Amniotic stem cell (primary cell): ENCODE measurements at regions not wholly inside any gene's neighbourhood (a gene's known extent, or its start where the extent isn't known, plus 50 kb on each side); places are given as distances from the start of the nearest gene placed in this dataset.
A peak's percentile ranks its signal among the peaks of the same experiment; 100 is the strongest.
"Not testable (repeated sequence)": the region's sequence is repeated elsewhere in the genome, so short reads cannot be mapped to it uniquely, and the experiment has no call there.

Experiments
- DNase-seq: peaks from one replicate; lab custom pipeline; 2025; lab: John Stamatoyannopoulos, UW

DNA sequence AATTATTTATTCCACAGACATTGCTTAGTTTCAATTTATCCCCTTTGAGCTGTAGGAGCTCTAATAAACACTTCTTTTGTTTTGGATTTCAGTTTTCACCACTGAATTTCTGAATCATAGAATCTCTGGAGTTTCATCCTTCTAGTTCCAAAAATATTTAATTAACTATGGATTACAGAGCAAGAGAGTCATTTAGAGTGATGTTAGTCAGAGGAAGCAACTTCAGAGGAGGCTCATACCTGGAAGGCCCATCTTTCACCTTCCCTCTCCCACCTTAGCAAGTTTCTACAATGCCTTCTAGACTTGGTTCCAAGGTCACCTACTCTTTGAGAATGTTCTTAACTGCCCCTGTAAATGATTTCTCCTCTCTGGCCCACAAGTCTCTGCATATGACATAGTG lies 353.2 kb downstream of the SPRY2 start:
- no peak for DNase-seq

DNA sequence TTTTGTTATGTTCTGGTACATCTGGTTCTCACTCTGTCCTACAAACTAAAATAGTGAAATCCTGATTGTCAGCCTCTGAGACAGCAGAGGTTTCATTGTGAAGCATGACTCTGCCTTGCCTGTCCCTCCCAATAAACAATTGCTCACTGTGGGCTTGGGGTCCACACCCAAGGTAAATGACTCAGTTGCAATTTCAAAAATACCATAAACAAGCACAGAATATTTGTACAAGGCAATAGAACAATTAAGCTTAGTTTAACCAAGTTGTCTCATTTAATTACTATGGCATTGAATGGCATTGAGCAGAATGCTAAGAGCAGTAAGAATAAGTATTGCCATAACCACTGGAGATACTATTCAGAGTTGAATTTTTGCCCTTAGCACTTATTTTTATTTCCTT lies 353.6 kb downstream of the SPRY2 start:
- no peak for DNase-seq

DNA sequence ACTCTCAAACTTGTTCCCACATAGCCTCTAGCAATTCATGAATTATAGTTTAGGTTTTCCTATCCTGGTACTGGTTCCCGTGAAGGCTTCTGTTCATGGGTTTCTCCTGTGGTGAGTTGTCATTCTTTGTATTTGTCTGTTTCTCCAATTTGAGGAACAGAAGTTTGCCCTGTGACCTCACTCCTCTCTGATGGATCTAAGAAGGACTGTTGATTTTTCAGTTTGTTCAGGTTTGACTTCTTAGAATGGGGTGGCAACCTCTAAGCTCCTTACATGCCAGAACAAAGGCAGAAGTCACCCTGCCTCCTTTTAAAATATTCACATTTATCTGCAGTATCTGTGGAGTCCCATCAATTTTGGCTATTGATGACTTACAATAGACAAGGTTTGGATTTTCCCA lies 354.0 kb downstream of the SPRY2 start:
- no peak for DNase-seq

DNA sequence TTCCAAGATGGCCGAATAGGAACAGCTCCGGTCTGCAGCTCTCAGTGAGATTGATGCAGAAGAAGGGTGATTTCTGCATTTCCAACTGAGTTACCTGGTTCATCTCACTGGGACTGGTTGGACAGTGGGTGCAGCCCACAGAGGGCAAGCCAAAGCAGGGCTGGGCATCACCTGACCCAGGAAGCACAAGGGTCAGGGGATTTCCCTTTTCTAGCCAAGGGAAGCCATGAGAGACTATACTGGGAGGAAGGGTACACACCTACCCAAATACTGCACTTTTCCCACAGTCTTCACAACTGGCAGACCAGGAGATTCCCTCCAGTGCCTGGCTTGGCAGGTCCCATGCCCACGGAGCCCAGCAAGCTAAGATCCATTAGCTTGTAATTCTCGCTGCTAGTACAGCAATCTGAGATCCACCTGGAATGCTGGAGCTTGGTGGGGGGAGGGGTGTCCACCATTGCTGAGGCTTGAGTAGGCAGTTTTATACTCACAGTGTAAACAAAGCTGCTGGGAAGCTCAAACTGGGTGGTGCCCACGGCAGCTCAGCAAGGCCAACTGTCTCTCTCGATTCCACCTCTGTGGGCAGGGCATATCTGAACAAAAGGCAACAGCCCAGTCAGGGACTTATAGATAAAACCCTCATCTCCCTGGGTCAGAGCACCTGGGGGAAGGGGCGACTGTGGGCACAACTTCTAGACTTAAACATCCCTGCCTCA lies 365.8 kb downstream of the SPRY2 start:
- not testable (repeated sequence) for DNase-seq

DNA sequence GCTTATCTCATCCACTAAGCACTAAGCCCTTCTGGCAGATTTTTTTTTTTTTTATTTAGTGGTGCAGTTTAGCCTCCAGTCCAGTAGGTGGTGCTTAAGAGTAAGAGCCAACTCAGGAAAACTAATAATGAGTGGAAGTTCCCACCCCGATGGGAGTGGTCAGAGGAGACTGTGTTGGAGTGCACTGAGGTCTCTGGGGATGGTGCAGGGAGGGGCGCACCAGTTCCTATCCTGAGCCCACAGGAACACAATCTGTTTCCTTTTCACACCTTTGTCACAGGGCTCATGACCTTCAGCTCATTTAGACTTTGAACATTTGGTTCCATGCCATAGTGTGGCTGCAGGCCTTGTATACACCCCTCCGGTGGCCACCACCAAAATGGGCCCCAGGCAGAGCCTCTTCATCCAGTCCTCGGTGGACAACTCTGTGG lies 367.4 kb downstream of the SPRY2 start:
- DNase-seq = no peak

DNA sequence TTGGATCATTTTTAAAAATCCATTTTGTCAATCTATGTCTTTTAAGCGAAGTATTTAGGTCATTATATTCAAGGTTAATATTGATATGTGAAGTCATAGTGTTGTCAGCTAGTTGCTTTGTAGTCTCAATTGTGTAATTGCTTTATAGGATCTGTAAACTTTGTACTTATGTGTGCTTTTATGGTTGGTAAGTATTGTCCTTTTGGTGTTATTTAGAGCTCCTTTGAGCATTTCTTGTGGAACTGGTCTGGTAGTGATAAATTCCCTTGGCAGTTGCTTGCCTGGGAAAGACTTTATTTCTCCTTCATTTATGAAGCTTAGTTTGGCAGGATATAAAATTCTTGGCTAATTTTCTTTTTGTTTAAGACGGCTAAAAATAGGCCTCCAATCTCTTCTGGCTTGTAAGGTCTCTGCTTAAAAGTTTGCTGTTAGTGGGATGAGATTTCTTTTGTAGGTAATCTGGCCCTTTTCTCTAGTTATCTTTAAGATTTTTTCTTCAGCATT lies 368.8 kb downstream of the SPRY2 start:
- DNase-seq = no peak

DNA sequence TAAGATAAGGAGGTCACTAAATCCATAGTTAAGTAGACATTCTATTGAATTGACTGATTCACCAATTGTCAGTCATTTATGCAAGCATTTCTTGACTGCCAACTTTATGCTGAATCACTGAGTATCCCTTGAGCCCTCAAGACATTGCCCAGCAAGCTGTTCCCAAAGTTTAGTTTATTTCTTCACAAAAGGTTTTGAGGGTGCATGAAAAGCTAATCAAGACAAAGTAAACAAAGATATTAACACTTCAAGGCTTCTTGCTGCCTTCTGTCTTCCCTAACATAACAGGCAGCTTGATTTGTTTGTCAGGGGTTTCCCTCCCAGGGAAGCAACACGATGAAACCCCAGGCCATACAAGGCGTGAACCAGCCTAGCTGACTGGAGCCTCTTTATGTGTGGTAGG lies 374.4 kb downstream of the SPRY2 start:
- DNase-seq = no peak

DNA sequence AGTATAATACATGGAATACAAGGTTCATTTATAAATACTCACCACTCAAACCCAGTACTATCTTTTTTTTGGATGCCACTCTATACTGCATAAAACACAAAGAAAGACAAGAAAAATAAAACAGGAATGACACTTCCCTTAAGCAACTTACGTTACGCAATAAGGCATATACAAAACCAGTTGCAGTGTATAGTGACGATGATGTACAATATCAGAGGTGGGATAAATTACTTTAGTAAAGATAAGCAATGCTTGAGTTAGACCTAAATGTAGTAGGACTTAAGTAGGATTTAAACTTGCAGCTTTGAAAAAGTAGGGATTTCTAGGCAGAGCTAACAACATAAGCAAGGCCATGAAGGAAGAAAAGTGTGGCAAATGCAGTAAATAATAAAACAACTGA lies 374.9 kb downstream of the SPRY2 start:
- DNase-seq = no peak

DNA sequence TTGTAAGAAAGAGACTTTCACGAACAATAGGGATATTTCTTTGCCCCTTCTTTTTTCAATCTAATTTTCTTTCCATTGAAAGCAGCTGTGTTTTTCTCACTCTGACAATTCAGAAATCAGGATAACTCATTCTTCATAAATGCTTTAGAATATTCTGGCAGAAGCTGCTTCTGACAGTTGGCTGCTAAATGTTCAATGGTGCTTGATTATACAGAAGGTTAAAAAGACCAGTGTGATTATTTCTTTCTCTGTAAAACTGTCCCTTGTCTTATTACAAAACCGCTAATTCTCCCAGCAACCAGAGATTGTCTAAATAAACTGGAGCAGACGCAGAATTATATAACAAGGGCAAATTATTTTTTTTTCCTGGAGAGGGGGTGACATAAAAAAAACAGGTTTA lies 394.4 kb downstream of the SPRY2 start:
- DNase-seq = no peak

DNA sequence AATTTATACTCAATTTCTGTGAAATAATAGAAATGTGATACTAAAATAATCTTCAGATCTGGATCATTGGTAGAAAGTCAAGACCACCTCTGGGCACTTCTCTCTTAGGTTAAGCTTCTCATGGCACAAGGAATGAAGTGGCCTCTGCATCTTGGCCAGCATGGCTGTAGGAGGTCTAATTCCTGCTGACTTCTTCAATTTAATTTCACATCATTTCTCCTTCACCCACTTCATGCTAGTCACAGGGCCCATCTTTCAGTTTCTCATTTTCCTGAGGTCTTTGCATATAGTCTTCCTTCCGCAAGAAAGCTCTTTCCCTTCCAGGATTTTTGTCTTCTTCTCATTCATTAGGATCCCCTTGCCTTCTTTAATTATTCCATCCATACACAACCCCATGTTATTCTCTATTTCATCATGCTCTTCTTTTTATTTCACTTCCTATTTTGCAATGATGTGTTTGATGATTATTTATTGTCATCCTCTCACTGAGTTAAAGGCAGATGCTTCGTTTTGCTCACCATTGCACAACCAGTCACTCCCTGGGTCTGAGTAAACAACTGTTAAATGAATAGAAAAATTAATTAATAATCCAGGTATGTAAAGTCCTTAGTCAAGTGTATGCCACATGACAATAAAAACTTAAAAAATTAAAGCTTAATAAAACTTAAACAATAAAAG lies 397.4 kb downstream of the SPRY2 start:
- no peak for DNase-seq

DNA sequence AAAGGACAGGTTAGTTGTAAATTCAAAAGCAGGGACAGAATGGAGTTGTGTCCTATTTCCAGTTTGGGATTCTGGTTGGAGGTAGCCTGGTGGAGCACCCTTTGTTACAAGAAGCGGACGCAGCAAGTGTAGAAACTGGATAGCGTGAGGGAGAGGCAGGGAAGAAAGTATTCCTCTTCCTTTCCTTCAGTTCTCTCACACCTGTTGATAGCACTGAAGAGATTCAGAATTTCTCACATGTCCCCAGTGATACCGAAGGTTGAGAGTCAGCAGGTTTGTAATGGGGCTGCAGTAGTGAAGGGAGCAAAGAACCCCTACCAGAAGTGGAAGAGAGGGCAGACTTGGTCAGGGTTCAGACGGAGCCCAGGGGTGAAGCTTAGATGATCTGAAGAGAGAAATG lies 399.2 kb downstream of the SPRY2 start:
- no peak for DNase-seq

DNA sequence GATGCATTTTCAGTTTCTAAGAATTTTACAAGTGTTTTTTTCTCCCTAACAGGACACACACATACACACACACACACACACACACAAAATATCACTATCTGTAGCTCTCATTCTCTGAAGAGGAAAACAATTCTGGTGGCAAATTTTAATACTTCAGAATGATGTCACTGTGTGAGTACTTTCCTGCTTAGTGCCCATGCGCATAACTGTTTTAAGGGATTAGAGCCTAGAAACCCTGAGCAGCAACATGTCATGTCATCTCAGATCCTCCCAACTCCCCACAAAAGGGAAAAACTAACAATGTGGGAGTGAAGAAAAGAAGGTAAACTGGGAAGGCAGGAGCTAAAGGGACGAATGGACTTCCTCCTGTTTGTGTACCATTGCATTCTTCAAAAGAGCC lies 401.2 kb downstream of the SPRY2 start:
- no peak for DNase-seq

DNA sequence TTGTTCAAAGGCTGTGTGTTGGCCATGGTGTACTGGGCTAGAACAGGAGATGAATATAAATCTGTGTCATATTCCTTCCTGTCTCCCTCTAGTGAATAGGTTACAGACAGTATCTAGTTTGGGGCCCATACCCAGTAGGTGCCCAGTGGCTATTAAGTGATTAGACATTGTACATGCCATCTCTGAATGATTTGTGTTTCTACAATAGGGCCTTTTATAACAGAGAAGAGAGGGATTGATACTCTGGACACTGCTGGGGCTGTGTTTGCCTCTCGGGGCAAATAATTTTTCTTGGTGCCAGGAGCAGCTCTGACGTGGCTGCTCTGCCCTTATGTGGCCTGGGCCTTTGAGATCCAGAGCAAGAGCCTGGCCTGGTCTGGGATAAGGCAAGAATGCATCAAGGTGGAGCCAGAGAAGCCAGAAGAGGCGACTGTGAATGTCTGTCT lies 403.1 kb downstream of the SPRY2 start:
- no peak for DNase-seq

DNA sequence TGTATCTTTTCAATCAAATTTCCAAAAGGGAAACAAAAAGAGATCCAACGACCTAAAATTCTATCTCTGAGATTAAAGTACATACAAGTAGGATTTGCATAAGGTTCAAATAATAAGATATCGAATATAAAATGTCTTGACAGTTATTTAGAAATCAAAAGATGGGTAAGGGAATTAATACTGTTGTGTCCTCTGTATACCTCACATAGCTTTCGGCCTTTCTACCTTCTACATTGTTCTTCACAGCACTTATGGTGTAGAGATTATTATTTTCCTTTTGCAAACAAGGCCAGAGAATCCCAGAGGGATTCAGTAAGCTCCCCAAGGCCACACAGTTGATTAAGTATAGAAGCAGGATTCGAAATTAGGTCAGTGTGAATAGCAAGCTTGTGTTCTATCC lies 403.6 kb downstream of the SPRY2 start:
- no peak for DNase-seq

DNA sequence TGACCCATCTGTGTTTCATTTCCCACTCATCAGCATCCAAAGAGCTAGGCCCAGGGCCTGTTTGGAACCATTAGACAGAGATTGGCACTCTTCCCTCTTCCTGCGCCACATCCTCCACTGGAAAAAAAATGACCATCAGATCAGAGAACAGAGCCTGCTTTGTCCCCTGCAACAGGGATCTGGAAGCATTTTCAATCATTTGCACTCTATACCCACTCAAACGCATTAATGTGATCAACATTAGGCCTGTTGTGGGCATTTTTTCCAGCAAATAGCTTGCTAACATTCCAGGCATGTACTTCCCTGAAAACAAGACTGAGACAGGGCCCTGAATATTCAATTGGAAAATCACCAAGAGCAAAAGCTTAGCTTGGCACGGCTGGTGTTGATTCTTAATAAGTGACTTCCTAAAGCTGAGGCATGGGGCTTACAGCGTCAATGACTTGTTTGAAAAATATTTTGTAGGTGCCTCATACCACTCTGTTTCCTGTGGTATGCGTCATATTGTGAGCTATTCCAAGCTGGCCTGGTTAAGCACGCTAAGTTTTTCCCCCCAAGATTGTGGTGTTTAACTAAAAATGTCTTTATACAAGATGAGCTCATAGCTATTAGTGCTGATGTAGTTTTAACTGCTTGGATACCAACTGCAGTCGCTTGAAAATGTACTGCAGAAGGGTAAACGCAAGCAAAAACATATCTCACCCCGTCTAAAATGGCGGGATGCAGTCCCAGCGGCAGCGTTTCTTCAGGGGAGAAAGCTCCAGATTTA lies 404.4 kb downstream of the SPRY2 start:
- peak; percentile 94 for DNase-seq

DNA sequence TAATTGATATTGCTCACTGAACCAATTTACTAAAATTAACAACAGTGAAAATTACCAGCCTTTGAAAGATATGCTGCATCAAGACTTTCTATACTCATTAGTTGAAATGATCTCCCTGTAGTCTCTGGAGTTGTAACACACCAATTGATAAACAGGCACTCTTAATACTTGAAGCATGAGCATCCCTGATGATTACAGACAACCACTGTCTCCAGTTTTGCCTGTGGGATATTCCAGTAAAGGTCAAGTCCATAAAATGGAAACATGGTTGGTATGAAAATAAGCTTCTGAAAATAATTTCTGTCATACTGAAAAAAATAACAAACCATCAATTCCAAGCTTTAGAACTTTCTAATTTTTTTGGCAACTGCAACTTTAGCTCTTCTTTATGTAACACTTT lies 405.8 kb downstream of the SPRY2 start:
- DNase-seq = no peak

DNA sequence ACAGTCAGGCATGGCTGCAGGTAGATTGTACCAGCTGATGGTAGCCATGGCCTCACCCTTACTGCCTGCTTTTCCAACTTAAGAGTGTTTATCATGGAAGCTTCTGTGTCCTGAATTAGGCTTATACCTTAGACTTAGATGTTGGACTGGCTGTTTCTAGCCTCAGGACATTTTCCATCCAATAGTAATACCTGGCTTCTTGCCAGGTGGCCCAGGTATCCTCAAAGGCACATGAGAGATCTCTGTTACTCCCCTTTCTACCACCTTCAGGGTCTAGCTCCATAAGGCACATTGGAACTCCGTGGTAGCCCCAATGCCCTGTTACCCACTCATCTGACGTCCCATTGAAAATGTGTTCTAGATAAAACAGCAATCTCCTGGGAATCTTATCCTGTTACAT lies 407.5 kb downstream of the SPRY2 start:
- DNase-seq = no peak

DNA sequence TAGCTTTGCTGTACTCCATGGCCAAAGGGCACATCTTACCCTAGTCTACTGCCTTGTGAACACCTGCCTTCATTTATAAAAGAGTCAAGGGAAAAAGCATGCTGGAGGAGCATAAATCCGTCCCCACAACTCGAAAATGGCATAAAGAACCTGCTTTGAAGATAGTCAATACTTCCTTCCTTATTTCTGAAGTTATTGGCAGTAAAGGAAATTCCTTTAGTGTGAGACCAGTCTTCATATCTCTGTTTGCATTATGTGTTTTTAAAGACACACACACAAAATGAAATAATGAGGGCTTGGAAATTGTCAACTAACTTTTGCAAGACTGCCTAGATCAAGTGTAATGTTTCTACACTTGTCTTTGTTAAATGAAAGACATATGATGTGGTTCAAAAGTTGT lies 408.4 kb downstream of the SPRY2 start:
- DNase-seq = no peak

DNA sequence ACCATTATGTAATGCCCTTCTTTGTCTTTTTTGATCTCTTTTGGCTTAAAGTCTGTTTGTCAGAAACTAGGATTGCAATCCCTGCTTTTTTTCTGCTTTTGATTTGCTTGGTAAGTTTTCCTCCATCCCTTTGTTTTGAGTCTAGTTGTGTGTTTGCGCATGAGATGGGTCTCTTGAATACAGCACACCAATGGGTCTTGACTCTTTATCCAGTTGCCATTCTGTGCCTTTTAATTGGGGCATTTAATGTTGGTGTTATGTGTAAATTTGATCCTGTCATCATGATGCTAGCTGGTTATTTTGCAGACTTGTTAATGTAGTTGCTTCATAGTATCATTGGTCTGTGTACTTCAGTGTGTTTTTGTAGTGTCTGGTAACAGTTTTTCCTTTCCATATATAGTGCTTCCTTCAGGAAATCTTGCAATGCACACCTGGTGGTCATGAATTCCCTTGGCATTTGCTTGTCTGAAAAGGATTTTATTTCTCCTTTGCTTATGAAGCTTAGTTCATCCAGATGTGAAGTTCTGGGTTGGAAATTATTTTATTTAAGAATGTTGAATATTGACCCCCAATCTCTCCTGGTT lies 416.9 kb downstream of the SPRY2 start:
- not testable (repeated sequence) for DNase-seq

DNA sequence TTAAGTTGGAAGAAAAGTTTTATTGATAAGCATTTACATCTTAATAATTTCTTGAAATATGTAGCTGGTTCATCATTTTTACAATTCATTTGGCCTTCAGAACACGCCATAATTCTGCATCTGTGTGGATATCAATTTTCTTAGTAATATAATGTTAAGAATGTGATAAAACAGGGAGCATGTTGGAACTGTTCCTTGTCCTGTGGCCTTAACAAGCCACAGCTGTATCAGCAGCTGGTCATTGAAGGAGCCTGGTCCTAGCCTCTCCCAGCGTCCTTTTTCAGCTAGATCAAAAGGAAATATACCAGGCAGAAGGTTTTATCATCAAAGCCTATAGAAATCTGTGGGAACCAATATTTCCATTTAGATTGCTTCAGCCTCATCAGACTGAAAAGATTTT lies 421.8 kb downstream of the SPRY2 start:
- no peak for DNase-seq

DNA sequence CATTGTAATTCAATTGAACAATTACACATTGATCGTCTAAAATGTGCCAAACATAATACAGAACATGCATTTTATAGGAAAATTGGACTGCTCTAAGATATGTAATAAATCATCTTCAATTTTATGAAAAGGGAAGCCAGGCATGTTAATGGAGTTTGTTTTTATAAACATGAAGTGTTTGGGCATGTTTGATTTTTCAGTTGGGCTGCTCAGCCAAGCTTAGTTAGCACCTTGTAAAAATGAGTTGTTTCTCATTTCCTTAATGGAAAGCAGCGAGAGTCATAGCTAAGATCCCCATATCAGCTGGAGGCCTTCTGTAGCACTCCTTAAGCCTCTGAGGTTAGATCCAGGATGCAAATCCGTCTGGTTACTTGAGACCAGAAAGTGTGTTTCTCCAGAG lies 422.3 kb downstream of the SPRY2 start:
- DNase-seq = no peak

DNA sequence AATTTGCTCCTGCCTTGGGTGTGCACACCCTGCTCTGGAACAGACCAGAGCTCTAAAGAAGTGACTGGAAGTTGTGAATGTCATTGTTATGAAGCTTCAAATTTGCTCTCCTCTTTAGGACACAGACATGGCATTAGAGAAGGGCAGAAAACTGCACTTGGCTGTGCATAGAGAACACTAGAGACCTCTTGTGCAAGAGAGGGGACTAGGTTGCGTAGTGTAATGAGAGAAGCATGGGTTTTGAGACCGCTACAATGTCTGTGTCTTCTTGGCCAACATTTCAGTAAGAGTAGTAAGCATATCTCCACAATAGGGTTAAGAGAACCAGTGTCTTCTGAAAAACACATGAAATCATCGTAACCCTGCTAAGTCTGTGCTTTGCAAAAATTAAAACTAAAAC lies 423.3 kb downstream of the SPRY2 start:
- no peak for DNase-seq
